HG02798 (cell line): ENCODE measurements at regions not wholly inside any gene's neighbourhood (a gene's known extent, or its start where the extent isn't known, plus 50 kb on each side); places are given as distances from the start of the nearest gene placed in this dataset.

Experiments
- ATAC-seq: cut with Tn5 transposase; IDR thresholded peaks from one replicate; pipeline ENCODE4 v1.9.1; 2021; ENCODE audit warnings: mild to moderate bottlenecking; ENCODE audit not compliant: unreplicated experiment, poor library complexity

DNA sequence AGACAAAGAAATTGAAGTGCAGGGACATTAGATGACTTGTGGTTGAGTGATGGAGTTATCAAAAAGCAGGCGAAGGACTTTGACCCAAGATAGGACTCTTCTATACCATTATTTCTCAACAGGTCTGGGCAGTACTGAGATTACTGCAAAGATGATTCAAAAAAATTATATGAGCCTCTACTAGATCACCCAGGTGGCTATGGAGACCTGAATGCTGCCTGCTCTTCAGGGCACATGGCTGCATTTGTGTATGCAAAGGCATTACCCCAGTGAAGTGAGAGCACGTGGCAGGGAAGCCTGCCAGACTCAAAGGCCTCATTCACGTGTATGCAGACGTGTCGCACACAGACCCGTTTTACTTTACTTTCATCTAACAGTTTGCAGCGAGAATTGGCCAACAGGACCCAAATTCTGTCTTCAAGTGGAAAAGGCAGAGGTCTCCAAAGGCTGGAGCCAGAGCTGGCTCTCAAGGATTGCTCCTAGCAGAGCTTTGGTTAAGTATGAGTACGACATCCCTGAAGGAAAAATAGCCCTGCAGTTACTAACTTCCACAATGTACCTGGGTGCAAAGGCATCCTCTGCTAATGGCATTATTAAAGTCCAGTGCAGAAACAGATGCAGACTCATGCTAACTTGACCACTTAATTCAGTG lies 113.8 kb upstream of the ARMC2 start:
- ATAC-seq, result no peak

- ATAC-seq, result no peak
Measured at GRCh38 chr6:108735310-108736001, 112.8 kb upstream of the ARMC2 start.

DNA sequence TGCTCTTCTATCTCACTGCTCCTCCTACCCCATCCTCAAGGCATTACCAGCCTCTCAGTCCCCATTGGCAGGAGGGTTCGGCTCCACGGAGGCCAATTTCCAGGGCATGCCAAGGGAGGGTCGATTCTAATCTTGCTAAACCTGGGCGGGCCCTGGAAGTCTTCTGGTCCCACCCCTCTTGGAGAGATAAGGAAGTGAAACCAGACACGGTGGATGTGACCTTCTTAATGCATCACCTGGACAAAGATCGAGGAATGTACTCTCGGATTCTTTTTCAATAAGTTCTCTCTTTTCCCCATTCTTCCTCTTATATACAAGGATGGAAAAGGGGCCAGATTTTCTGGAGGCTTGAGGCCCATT lies 112.2 kb upstream of the ARMC2 start:
- no peak for ATAC-seq

DNA sequence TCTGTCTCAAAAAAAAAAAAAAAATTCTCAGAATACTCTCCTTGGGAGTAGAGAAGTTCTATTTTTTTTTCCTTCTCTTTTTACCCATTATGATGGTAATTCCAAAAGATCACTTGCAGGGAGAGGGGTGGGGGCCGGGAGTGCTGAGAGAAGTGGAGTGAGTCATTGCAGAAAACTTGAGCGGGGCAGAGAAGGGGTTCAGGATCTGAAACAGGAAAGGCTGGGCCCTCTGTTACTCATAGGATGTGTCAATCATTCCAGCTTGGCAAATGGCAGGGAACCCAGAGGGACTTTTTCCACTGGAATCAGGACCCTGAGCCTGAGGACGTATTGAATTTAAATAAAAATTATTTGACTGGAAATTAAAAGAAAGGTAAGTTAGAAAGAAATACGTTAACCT lies 111.4 kb upstream of the ARMC2 start:
- ATAC-seq, result no peak

GRCh38 chr6:108737594-108738546 lies 110.4 kb upstream of the ARMC2 start:
- ATAC-seq, result no peak

GRCh38 chr6:108738684-108739416 lies 109.4 kb upstream of the ARMC2 start:
- no peak for ATAC-seq

GRCh38 chr6:108739496-108740330 lies 108.5 kb upstream of the ARMC2 start:
- no peak for ATAC-seq

- no peak for ATAC-seq
Measured at GRCh38 chr6:108741331-108741989, 106.8 kb upstream of the ARMC2 start.

- no peak for ATAC-seq
Measured at GRCh38 chr6:108742041-108742440, 106.2 kb upstream of the ARMC2 start.

DNA sequence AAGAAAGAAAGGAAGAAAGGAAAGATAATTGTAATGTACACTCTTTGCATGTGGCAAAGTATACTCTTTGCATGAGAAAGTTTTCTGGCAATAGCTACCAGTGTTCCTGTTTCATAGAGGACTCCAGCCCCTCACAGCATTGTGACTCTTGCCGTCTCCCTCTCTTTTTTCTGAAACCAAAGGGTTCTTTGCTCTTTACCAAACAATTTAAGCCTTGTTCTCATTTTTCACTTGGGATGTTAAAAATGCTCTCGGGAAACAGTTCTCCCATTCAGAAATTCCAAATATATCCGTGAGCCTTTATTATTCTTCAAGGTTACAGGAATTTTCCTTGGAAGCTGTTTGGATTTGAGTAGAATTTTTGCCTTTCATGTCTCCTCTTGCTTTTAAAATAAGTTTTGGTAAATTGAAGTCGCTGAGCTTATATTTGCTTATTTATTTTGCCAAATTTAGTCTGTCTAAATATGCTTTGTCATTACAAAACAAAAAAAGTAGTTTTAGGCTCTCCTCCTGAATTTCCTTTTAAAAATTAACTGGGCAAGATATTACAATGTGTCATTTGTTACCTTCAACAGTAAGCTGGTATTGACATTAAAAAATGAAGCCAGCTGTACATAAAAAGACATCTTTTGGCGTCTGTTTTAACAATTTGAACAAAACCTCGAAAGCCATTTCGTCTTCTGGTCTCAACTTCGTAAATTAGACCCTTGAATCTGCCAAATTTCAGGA lies 103.8 kb upstream of the ARMC2 start:
- ATAC-seq, result no peak

DNA sequence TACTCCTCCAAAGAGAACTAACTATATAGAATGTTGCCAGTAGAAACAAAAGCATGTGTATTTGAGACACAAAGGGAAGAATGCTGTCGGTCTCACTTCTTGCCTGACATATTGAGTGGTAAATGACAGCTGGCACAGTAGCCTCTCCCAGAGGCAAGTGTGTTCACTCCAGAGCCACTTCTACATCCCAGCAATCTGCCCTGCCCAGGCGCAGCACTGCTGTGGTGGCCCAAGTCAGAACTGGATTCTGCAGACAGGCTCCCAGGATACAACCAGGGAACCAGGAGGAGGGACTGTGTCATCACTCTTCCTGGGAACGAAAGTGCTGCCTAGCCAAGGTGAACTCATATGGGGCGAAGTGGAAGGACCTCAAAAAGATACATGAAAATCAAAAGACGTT lies 103.2 kb upstream of the ARMC2 start:
- ATAC-seq, result no peak

DNA sequence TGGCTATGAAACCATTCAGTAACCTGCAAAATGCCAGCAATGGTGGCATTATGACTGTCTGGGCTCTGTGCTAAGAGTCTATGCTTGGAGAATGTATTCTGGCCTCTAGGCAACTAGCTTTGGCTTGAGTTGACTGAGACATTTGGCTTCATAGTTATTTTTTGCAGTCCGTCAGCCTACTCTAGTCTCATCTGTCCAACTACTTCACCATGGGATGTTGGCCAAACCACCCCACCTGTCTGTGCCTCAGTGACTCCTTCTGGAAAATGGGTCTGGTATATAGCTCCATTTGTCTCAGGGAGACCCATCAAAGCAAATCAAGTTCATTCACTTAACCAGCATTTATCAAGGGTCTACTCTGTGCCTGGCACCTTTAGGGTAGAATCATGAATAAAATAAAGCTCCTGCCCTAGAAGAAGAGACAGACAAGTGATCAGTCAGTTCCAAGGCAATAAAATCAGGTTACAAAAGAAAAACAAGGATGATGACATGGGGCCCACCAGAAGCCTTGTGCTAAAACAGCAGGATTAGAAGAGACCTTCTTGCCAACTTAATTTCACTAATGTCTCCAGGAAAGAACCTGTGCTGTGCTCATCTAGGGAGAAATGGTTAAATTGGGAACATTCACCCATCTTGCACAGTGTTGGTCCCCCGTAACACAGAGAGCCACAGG lies 102.4 kb upstream of the ARMC2 start:
- no peak for ATAC-seq

GRCh38 chr6:108746366-108746765 lies 101.9 kb upstream of the ARMC2 start:
- ATAC-seq, result no peak

DNA sequence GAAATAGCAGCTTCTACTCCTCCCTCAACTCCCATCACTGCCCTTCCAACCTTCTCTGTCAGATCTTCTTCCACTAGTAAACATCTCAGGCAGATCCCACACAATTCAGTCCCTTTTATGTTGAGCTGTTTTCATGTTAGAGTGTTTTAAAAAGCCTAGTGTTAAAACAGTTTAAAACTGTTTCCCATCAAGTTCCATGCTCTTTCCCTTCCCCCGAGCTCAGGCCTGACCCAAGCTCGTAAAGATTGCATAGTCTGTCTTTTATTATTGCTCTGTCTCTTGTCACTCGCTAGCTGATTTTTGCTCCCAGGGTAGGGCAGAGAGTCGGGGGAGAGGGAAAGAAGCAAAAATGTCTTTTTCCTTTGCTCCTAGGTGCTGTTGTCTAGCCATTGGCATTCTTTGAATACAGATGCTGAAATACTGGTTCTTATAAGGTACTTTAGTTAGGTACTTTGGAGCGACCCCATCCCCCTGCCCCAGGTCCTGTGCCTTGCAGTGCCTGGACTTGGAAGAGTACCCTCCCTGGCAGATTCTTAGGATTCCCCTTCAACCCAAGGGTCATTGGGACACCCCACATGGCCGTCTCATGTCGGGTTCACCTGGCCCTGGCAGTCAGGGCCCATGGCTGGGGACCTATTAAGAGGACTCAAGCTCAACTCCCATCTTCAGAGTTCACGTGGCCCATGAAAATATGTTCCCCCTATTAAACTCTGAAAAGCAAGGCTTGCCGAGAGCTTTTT lies 101.2 kb upstream of the ARMC2 start:
- ATAC-seq, result no peak

- ATAC-seq, result no peak
Measured at GRCh38 chr6:108748055-108748454, 100.2 kb upstream of the ARMC2 start.

DNA sequence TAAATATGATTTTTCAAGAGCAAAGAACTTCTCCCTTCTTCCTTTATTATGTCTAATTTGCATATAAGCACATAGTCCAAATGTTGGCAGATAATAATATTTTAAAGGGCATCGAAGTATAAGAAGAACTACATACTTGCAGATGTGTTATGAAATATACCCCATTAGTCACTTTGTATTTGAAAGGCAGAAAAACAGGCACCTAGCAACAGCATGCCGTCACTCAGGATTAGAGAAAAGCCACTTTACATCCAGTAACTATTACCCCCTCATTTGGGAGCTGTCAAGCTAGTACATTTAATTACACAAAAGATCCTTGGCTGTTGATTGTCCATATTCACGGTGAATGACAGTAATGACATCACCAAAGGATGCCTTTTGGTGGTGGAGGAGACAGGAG lies 99.3 kb upstream of the ARMC2 start:
- no peak for ATAC-seq

- ATAC-seq, result no peak
Measured at GRCh38 chr6:108750801-108751200, 97.4 kb upstream of the ARMC2 start.
